Endometrial microvascular endothelial cells (primary cell): ENCODE measurements at regions not wholly inside any gene's neighbourhood (a gene's known extent, or its start where the extent isn't known, plus 50 kb on each side); places are given as distances from the start of the nearest gene placed in this dataset.
"Not testable (repeated sequence)": the region's sequence is repeated elsewhere in the genome, so short reads cannot be mapped to it uniquely, and the experiment has no call there.

Source experiments
- in situ Hi-C: cut with HindIII; loops from 2 replicates; pipeline ENCODE4 v1.10.0; 2017; ENCODE audit warnings: low sequenced_read_pairs, low pct_unique_long_range_greater_than_20kb; ENCODE audit errors: inconsistent ontology term

- in situ Hi-C loops: no loop called here
Observed at GRCh38 chr19:5243878-5244277, 96.7 kb downstream of the PTPRS start.

- in situ Hi-C loops: not testable (repeated sequence)
Observed at GRCh38 chr19:5241896-5242295, 98.7 kb downstream of the PTPRS start.

- in situ Hi-C loops: no loop called here
Observed at GRCh38 chr19:5240011-5240410, 100.6 kb downstream of the PTPRS start.

DNA sequence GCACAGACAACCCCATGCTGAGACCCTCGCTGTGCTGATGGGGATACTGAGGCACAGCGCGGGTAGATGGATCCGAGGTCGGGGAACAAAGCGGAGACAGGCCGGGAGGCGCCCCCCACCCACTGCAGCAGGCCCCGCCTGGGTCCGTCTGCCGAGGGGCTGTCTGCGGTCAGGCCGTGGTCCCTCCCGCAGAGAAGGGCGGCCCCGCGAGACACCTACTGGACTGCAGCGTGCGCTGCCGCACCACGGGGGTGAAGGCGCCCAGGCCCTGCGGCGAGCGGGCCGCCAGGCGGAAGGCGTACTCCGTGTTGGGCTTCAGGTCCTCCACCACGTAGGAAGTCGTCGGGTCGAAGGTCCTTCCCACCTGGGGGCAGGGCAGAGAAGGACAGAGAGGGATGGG is 101.9 kb downstream of the PTPRS start:
- in situ Hi-C loops: no loop called here

DNA sequence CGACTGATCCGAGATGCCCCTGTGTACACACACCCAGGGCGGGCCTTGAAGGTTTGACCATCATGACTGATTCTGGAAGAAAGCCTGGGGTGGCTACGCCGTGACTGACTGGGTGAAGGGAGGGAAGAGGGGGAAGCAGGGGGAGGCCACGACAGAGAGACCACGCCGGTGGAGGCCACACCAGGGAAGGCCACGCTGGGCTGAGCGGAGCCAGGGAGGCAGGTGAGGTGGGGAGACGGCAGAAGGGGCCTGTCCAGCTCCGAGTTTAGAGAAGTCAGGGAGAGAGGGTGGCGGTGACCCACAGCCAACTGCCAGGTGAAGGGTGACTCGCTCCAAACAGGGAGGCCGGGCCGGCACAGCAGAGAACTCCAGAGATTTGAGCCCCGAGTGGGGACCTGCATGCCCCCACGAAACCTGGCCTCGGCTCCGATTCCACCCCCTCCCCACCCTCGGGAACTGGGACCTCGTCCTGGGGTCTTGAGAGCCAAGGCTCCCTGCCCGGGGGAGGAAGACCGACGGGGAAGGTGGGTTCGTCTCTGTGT is 102.6 kb downstream of the PTPRS start:
- in situ Hi-C loops: no loop called here

- in situ Hi-C loops: no loop called here
Observed at GRCh38 chr19:5237190-5237780, 103.3 kb downstream of the PTPRS start.

DNA sequence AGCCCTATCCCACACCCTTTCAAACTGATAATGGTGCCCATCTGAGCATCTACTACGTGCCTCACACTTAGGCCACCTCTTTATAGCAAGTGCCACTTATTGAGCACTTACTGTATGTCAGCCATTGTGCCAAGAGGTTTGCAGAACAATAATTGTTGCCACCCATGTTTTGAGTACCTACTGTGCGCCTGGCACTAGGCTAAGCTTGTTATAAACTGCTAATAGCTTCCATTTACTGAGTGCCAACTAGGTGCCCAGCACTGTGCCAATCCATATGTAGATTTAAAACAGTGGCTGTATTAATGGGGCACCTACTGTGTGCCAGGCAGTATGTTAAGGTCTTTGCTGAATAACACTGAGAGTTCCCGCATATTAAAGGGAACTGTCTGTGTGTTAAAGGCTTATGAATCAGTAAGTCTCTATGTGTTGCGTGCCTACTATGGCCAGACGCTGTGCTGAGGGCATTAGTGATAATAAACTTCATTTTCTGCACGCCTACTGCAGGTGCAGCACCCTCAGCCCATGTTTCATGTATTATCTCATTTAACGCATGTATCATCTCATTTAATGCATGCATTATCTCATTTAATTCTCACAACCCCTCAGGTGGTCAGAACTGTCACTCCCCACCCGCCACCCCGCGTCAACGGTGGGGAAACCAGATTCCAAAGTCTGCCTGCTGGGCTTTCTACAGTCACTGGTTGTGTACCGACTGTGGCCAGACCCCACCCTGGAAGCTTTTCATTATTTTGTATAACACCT is 105.0 kb downstream of the PTPRS start:
- in situ Hi-C loops: no loop called here

DNA sequence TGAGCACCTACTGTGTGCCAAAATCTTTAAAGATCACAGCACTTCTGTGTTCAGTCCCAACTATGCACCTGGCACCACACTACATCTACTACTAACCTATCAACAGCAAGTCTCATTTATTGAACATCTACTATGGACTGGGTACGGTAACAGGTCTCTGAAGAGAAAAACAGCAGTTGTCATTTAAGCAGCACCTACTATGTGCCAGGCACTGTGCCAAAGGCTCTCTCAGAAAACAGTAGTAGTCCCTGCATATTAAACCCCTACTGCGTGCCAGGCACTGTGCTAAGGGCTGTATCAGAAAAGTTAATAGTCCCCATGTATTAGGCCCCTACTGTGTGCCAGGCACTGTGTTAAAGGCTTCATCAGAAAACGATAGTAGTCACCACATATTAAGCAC is 106.2 kb downstream of the PTPRS start:
- in situ Hi-C loops: no loop called here

GRCh38 chr19:5232798-5233505 is 107.7 kb downstream of the PTPRS start:
- in situ Hi-C loops: no loop called here

- in situ Hi-C loops: no loop called here
Observed at GRCh38 chr19:5231857-5232678, 108.5 kb downstream of the PTPRS start.

DNA sequence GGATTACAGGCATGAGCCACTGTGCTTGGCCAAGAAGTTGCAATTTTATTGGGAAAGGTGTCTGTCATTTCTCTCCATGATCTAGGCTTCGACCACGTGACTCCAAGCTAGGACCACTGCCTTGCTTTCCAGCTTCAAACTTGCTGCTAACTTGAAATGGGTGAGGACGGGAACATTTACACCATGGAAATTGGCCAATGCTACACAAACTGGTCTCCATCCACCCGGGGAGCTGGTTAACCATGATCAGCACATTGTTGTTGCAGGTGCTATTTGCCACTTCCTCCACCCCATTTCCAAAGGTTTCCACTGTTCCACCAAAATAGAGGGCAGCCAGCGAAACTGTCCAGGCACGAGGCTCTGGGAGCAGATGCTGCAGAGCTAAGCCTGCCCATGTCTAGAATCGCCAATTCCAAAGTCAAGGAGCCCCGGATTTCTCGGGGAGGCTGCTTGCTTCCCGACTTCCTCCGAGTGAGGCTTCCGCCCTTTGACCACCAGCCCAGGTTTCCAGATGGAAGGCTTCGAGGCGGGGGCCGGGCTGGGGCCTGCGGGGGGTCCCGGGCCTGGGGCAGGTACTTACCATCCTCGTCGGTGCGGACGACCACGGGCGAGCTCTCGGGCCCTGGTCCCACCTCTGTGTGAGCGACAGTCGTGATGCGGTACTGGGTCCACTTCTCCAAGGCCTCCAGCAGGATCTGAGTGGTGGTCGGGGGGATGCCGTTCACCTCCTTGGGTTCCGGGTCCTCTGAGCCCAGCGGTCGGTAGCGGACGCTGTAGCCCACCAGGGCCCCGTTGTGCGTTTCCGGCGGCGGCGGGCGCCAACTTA is 109.7 kb downstream of the PTPRS start:
- in situ Hi-C loops: no loop called here

DNA sequence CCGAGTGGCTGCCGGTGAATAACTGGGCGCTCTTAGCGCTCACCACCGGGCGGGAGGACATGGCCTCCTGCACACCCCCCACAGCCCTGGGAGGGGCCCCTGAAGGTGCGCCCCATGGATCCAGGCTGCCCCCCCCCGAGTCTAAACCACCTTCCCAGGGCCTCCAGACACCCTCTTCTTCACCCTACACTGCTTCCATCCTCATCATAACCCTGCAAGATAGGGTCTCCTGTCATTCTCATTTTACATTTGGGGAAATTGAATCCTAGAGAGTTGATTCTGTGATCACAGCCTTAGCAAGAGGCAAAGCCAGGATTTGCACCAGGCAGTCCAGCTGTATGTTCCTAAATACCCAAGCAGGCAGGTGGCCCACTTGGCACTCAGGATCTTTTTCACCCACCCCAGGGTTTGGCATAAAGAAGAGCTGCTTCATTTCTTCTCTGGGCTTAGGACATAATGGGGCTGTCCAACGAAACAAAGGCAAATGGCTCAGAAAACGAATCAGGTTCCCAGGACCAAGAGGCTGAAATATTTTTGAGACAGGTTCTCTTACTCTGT is 110.8 kb downstream of the PTPRS start:
- in situ Hi-C loops: no loop called here

DNA sequence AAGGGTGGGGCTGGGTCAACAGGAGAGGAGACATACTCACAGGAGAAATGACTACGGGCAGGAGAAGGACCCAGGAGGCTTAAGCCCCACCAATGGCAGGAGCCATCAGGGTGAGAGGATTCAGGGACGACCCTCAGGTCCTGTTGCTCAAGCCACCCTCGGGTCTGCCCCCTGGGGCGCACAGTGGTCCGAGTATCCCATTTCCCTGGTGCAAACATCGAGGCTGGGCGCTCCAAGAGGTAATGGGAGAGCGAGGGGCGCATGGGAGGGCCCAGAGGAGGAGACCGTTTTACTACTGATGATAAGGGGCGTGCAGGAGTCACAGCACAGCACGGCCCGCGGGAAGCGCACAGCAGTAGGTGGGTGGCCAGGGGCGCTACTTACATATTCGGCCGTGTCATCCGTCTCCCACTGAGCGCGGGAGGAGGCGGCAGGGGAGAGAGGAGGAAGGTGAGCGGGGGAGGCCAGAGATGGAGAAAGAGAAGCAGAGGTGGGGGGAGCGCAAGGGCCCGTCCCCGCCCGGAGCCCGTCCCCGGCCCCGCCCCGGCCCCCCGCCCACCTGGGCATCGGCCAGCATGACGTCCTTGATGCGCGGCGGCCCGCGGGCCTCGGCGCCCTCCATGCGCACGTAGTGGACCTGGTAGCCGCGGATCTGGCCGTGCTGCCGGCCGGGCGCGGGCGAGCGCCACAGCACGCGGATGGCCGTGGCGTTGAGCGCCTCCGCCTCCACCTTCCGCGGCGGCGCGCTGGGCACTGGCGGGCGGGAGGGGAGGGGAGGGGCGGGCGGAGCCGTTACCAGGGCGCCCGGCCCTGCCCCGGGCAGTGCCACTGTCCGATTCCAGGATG is 111.5 kb downstream of the PTPRS start:
- in situ Hi-C loops: no loop called here

DNA sequence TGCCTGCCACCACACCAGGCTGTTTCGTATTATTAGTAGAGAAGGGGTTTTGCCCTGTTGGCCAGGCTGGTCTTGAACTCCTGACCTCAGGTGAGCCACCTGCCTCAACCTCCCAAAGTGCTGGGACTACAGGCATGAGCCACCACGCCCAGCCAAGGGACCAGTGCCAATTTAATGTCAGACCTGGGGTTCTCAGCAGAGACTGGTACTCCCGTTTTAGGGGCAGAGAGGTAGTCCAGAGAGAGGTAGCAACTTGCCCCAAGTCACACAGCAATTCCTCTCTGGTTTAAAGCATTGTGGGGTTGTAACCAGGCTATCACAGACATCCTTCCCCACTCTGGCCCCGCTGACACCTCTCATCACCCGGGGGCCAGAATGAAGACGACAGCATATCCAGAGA is 112.1 kb downstream of the PTPRS start:
- in situ Hi-C loops: no loop called here

DNA sequence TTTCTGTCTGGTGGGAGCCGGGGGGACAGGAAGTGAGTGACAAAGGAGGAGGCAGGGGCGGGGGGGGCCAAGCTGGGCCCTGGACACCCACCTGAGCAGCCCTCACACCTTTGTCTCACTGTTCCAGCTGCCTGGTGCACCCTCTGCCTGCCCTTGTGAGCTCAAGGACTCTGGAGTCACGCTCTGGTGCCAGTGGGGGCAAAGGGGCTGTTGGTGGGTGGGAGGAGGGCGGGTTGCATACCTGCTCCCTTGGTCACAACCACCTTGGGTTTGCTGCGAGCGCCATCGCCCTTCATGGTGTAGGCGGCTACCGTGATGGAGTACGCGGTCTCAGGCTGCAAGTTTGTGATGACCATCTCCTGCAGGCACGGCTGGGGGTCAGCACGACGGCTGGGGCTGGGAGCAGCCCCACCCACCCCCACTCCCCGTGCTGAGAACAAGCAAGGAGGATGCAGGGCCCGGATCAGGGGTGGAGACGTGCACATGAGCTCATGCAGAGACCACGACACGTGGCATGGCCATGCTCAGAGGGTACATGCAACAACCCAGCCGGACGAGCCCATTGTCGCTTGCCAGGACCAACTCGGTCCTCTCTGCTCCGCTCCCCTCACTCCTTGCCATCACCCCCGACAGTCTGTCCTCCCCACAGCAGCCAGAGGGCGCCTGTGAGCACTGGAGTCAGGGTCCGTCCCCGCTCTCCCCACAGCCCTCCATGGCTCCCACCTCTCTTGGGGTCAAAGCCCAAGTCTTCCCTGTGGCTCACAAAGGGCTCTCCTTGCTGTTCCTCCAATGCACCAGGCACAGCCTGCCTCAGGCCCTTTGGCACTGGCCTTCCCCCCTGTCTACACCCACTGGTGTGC is 114.9 kb downstream of the PTPRS start:
- in situ Hi-C loops: no loop called here

DNA sequence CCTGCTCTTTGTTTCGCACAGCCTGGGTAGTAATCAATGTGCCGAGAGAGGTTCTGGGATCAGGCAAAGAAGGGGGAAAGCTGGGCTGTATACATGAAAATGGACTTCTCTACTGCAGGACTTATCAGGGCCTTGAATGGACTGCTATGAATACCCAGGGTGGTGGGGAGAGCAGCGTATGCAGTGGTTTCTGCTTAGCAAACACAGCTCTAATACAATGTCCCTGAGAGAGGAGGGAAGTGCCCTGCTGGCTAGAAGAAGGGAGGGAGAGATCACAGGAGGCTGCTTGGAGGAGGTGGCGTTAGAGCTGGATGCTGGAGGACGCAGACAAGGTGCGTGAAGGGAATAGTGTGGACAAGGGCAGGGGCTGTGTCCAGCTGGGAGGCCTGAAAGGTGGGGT is 116.1 kb downstream of the PTPRS start:
- in situ Hi-C loops: no loop called here
